GM12892 (cell line): ENCODE measurements at regions not wholly inside any gene's neighbourhood (a gene's known extent, or its start where the extent isn't known, plus 50 kb on each side); places are given as distances from the start of the nearest gene placed in this dataset.

ENCODE experiments used
- POLR2A ChIP-seq: IDR thresholded peaks from 2 replicates; pipeline ENCODE4 v1.6.1; 2011; ENCODE audit warnings: low read depth, low read length, control low read depth
- TAF1 ChIP-seq: IDR thresholded peaks from 2 replicates; pipeline ENCODE4 v1.6.1; 2011; ENCODE audit warnings: low read depth, mild to moderate bottlenecking, control low read depth, low read length, borderline replicate concordance

- TF ChIP-seq POLR2A (no peak), TAF1 (no peak)
Measured at GRCh38 chr14:96626916-96627315, 124.7 kb downstream of the PAPOLA start.
